PC-3 (cell line): ENCODE measurements at regions not wholly inside any gene's neighbourhood (a gene's known extent, or its start where the extent isn't known, plus 50 kb on each side); places are given as distances from the start of the nearest gene placed in this dataset.

Source experiments
- ATAC-seq: fragments of 200-7000 bp; cut with Tn5 transposase; 2 replicates; pipeline ENCODE4 v1.9.1; 2020; ENCODE audit warnings: mild to moderate bottlenecking, moderate library complexity
- BruUV-seq: library from RNA; stranded (reverse); fragments of 400-500 nt; replicated peaks from 2 replicates; lab custom pipeline; 2021; lab: Mats Ljungman, UMichigan
- CTCF ChIA-PET: fragments of 300-600 bp; sonication (Branson Sonifier 250); formaldehyde crosslinking; loops from one replicate; lab custom pipeline; 2022; ENCODE audit warnings: antibody characterized with exemption; lab: Charles Lee
- POLR2A ChIA-PET: fragments of 300-600 bp; sonication (Branson Sonifier 250); formaldehyde crosslinking; loops from one replicate; lab custom pipeline; 2022; ENCODE audit warnings: antibody characterized with exemption; ENCODE audit not compliant: unreplicated experiment; lab: Charles Lee
- DNase-seq: peaks from one replicate; pipeline ENCODE4 v3.0.0-alpha.2; 2015
- H2AFZ ChIP-seq: fragments of 300-600 bp; sonication (generic); 2 replicates; pipeline ENCODE4 v1.6.0; 2016; ENCODE audit warnings: antibody characterized with exemption, low read length
- H3F3A ChIP-seq: fragments of 300-600 bp; sonication (generic); one replicate; pipeline ENCODE4 v1.6.0; 2017; ENCODE audit warnings: antibody characterized with exemption, low read length, control low read depth, mild to moderate bottlenecking; ENCODE audit not compliant: unreplicated experiment
- H3K27ac ChIP-seq: fragments of 300-600 bp; sonication (generic); 2 replicates; pipeline ENCODE4 v1.5.1; 2016; ENCODE audit warnings: mild to moderate bottlenecking, low read length
- H3K27me3 ChIP-seq: fragments of 300-600 bp; sonication (generic); 2 replicates; pipeline ENCODE4 v1.6.1; 2016; ENCODE audit warnings: low read length, mixed read lengths
- H3K36me3 ChIP-seq: fragments of 300-600 bp; sonication (generic); 2 replicates; pipeline ENCODE4 v1.6.1; 2016; ENCODE audit warnings: low read depth, mixed run types, low read length, mixed read lengths
- H3K4me1 ChIP-seq: fragments of 300-600 bp; sonication (generic); 2 replicates; pipeline ENCODE4 v1.5.1; 2016; ENCODE audit warnings: low read length; ENCODE audit not compliant: insufficient read depth
- H3K4me2 ChIP-seq: fragments of 300-600 bp; sonication (generic); 2 replicates; pipeline ENCODE4 v1.6.0; 2016; ENCODE audit warnings: low read length
- H3K4me3 ChIP-seq: fragments of 300-600 bp; sonication (generic); 2 replicates; pipeline ENCODE4 v1.5.1; 2016; ENCODE audit warnings: mild to moderate bottlenecking, low read length, mixed read lengths
- H3K79me2 ChIP-seq: fragments of 300-600 bp; sonication (generic); 2 replicates; pipeline ENCODE4 v1.6.1; 2017; ENCODE audit warnings: low read length, mixed read lengths
- H3K9ac ChIP-seq: fragments of 300-600 bp; sonication (generic); 2 replicates; pipeline ENCODE4 v1.6.0; 2016; ENCODE audit warnings: mild to moderate bottlenecking, low read length
- H3K9me2 ChIP-seq: fragments of 300-600 bp; sonication (generic); replicated peaks from 2 replicates; pipeline ENCODE4 v1.6.1; 2016; ENCODE audit warnings: mixed run types, low read length, mixed read lengths
- H3K9me3 ChIP-seq: fragments of 300-600 bp; sonication (generic); 2 replicates; pipeline ENCODE4 v1.6.1; 2016; ENCODE audit warnings: low read length, mixed read lengths
- H4K20me1 ChIP-seq: fragments of 300-600 bp; sonication (generic); 2 replicates; pipeline ENCODE4 v1.6.1; 2016; ENCODE audit warnings: low read length, mixed read lengths
- EZH2 ChIP-seq: fragments of 300-600 bp; sonication (generic); IDR thresholded peaks from one replicate; pipeline ENCODE4 v1.6.1; 2017; ENCODE audit warnings: antibody characterized with exemption, mild to moderate bottlenecking, low read length; ENCODE audit not compliant: unreplicated experiment
- EZH2phosphoT487 ChIP-seq: fragments of 300-600 bp; sonication (generic); IDR thresholded peaks from 2 replicates; pipeline ENCODE4 v1.6.1; 2018; ENCODE audit warnings: mild to moderate bottlenecking, antibody characterized with exemption, low read length, borderline replicate concordance
- intact Hi-C: fragments of 100-400 bp; cut with micrococcal nuclease; formaldehyde crosslinking; loops from 2 replicates; pipeline ENCODE4 v1.9.0; 2023
- TF ChIP-seq, protein P1 (sequence below): fragments of 300-600 bp; sonication (generic); conservative IDR thresholded peaks from 2 replicates; pipeline ENCODE4 v1.5.1; 2017; ENCODE audit warnings: antibody characterized with exemption, low read depth, mild to moderate bottlenecking, low read length

DNA sequence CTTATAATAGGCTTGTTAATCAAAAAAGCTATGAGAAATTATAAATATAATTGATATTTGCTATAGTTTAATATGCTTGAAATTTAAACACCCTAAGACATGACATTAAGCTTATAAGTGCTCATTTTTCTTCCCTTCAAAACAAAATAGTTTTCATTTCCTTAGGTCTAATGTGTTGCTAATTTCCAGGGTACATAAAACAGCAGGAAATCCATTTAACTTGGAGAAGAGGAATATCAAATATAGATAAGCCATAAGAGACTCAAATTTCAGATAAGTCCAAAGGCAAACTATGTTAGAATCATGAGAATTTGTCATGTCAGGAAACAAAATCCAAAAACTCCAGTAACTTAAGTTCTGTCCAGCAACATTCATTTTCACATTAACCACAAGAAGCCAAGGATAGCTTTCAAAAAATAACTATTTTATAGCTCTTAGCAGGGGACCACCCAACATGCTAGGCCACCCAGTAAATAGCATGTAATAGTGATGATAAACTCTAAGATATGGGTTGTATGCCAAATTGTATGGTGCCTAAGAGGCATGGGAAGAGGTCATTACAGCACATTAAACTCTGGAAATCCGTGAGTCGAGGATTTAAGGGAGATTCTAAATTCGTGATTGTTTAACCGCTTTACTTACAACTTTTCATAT, 298.1 kb downstream of the CRPPA start:
- H2AFZ ChIP-seq: no peak overlapping the region
- H3K27ac ChIP-seq: no peak overlapping the region
- TF ChIP-seq EZH2phosphoT487 (no peak), EZH2 (no peak)
- TF ChIP-seq, protein P1, sequence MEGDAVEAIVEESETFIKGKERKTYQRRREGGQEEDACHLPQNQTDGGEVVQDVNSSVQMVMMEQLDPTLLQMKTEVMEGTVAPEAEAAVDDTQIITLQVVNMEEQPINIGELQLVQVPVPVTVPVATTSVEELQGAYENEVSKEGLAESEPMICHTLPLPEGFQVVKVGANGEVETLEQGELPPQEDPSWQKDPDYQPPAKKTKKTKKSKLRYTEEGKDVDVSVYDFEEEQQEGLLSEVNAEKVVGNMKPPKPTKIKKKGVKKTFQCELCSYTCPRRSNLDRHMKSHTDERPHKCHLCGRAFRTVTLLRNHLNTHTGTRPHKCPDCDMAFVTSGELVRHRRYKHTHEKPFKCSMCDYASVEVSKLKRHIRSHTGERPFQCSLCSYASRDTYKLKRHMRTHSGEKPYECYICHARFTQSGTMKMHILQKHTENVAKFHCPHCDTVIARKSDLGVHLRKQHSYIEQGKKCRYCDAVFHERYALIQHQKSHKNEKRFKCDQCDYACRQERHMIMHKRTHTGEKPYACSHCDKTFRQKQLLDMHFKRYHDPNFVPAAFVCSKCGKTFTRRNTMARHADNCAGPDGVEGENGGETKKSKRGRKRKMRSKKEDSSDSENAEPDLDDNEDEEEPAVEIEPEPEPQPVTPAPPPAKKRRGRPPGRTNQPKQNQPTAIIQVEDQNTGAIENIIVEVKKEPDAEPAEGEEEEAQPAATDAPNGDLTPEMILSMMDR: no peak
- no peaks in the 10 kb centered on the region for H3K27me3 ChIP-seq
- POLR2A ChIA-PET: interaction anchor here (0.6 kb wide), 1 partner anchor 196 kb away, joined by 4 read pairs; no protein-coding TSS in a partner anchor
- CTCF ChIA-PET: no interaction called here
- intact Hi-C loops: no loop called here
- H3K4me1 ChIP-seq: no peaks in the 10 kb centered on the region
- no peak overlapping the region for H3K9ac ChIP-seq
- no TSS peak for BruUV-seq
- H3K4me3 ChIP-seq: no peak overlapping the region
- no peaks in the 10 kb centered on the region for H3K9me3 ChIP-seq
- H3K9me2 ChIP-seq: no peaks in the 10 kb centered on the region
- no peaks in the 10 kb centered on the region for H3K36me3 ChIP-seq
- ATAC-seq: no peak
- H3F3A ChIP-seq: no peaks in the 10 kb centered on the region
- no peaks in the 10 kb centered on the region for H4K20me1 ChIP-seq
- no peaks in the 10 kb centered on the region for H3K79me2 ChIP-seq
- no peak for DNase-seq
- H3K4me2 ChIP-seq: no peak overlapping the region

DNA sequence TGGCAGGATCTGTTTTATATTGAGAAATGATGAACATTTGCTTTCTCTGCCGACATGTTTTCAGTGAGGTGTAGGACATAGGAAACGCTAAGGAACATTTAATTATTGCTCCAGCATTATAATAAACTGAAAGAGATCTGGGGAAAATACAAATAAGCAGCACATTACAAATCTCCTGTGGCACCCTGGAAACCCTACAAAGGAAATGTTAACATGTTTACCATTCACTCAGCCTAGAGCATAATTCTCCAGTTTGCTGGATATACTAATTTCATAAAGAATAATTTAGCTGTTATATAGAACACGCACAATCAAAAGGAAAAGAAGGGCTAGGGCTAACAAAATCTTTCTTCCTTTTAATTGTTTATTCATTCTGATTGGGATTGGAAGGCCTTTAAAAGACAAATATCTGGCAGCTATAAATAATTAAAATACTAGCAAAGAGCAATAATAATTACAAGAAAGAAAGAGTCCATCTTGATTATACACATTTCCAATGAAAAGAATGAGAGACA, 299.4 kb downstream of the CRPPA start:
- Histone ChIP-seq H3K4me2 (no peak overlapping the region), H3K4me3 (no peak overlapping the region), H3F3A (no peaks in the 10 kb centered on the region), H3K27me3 (no peaks in the 10 kb centered on the region), H3K9ac (no peak overlapping the region), H3K27ac (no peak overlapping the region), H3K4me1 (no peaks in the 10 kb centered on the region), H4K20me1 (no peaks in the 10 kb centered on the region), H2AFZ (no peak overlapping the region), H3K36me3 (no peaks in the 10 kb centered on the region), H3K79me2 (no peaks in the 10 kb centered on the region), H3K9me2 (no peaks in the 10 kb centered on the region), H3K9me3 (no peaks in the 10 kb centered on the region)
- intact Hi-C loops: no loop called here
- no peak for ATAC-seq
- POLR2A ChIA-PET: no interaction called here
- CTCF ChIA-PET: no interaction called here
- TF ChIP-seq, protein P1: no peak
- no peak for TF ChIP-seq EZH2
- no peak for TF ChIP-seq EZH2phosphoT487
- no peak for DNase-seq
- no TSS peak for BruUV-seq

DNA sequence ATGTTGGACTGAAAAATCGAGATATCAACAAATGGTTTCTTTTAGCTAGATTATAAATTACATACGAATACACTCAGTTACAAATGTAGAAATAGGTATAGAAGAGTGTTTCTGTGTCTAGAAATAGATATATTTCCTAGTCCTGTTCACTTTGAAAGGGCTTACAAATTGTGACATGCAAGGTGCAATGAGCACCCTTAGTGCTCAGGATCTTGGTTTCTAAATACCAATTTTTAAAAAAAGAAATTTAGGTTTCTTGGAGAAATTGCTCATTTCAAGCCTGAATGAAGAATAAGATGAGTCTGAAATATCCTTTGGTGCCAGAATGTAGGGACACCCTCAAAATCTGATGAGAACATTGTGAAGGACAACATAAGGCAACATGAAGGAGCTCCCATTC, 306.0 kb downstream of the CRPPA start:
- DNase-seq (no peak), ATAC-seq (no peak)
- no peak overlapping the region for H3K4me3 ChIP-seq
- ChIA-PET CTCF (interaction anchor here (1.3 kb wide), 1 partner anchor 449 kb away, joined by 5 read pairs; no protein-coding TSS in a partner anchor), POLR2A (no interaction called here)
- no peaks in the 10 kb centered on the region for H3K9me2 ChIP-seq
- no peak overlapping the region for H3K27ac ChIP-seq
- H3K79me2 ChIP-seq: no peaks in the 10 kb centered on the region
- no peak overlapping the region for H3K4me2 ChIP-seq
- BruUV-seq: no TSS peak
- H3K4me1 ChIP-seq: no peaks in the 10 kb centered on the region
- no peaks in the 10 kb centered on the region for H3F3A ChIP-seq
- no peaks in the 10 kb centered on the region for H3K27me3 ChIP-seq
- H3K9ac ChIP-seq: no peak overlapping the region
- H2AFZ ChIP-seq: no peak overlapping the region
- H3K9me3 ChIP-seq: 0 out of 2 replicates have a peak, but pooled peaks cover 3% of the 10 kb centered on the region
- no peaks in the 10 kb centered on the region for H3K36me3 ChIP-seq
- TF ChIP-seq EZH2phosphoT487: no peak
- TF ChIP-seq, protein P1: no peak
- TF ChIP-seq EZH2: no peak
- no peaks in the 10 kb centered on the region for H4K20me1 ChIP-seq
- intact Hi-C loops: loop anchor here (10.0 kb wide), 1 partner anchor 579 kb away; no protein-coding TSS in a partner anchor
